GM12801 (cell line): ENCODE measurements at regions not wholly inside any gene's neighbourhood (a gene's known extent, or its start where the extent isn't known, plus 50 kb on each side); places are given as distances from the start of the nearest gene placed in this dataset.

Experiments
- CTCF ChIP-seq: IDR thresholded peaks from one replicate; pipeline ENCODE4 v1.5.1; 2011; ENCODE audit warnings: control low read depth; ENCODE audit not compliant: insufficient read length; ENCODE audit errors: extremely low read depth

- TF ChIP-seq CTCF: no peak
These were observed 78.1 kb upstream of the RUNX3 start for GRCh38 chr1:25008192-25008485.

GRCh38 chr1:25006770-25007169 is 76.7 kb upstream of the RUNX3 start:
- TF ChIP-seq CTCF: no peak

GRCh38 chr1:25004355-25004754 is 74.3 kb upstream of the RUNX3 start:
- TF ChIP-seq CTCF: no peak

- no peak for TF ChIP-seq CTCF
These were observed 73.5 kb upstream of the RUNX3 start for GRCh38 chr1:25003457-25004190.

- no peak for TF ChIP-seq CTCF
These were observed 72.9 kb upstream of the RUNX3 start for GRCh38 chr1:25003000-25003399.

- TF ChIP-seq CTCF: no peak
These were observed 71.2 kb upstream of the RUNX3 start for GRCh38 chr1:25001125-25001915.

GRCh38 chr1:24999906-25000305 is 69.8 kb upstream of the RUNX3 start:
- TF ChIP-seq CTCF: no peak
